ENCODE measurements at regions not wholly inside any gene's neighbourhood (a gene's known extent, or its start where the extent isn't known, plus 50 kb on each side); places are given as distances from the start of the nearest gene placed in this dataset.
A peak's percentile ranks its signal among the peaks of the same experiment; 100 is the strongest.

- no peak for DNase-seq
Observed at GRCh38 chr9:91161465-91162300, 200.0 kb downstream of the AUH start.

GRCh38 chr9:91162311-91162710 is 199.4 kb downstream of the AUH start:
- DNase-seq: no peak

GRCh38 chr9:91162784-91163443 is 198.8 kb downstream of the AUH start:
- peak; percentile 27 for DNase-seq

GRCh38 chr9:91163444-91163772 is 198.3 kb downstream of the AUH start:
- DNase-seq: no peak

DNA sequence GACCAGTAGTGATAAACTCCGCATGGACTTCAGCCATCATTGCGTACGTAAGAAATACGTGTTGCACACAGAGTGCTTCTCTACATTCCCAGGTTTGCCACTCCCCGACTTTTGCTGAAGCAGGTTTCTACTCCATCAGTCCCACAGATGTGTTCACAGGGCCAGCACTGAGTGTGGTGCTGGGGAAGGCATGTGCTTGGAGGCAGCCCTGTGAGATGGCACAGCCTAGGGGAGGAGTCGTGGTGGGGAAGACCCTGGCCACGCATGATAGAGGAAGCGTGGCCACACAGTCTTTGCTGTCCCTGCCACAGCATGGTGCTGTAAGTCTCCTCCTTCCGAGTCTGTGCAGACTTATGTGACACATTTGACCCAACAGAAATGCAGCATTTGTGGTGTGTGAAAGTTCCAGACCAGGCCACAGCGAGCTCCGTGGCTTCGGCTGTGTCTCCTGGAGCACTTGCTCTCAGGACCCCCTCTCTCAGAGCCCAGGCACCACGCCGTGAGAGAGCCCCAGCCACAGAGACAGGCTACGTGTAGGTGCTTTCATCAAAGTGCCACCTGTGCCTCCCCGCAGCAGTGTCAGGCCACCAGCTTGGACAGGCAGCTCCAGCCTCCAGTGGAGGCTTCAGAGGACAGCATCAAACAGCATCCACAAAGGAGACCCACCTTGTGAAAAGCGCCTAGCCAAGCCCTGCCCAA is 197.8 kb downstream of the AUH start:
- no peak for DNase-seq
